GM12873 (cell line): ENCODE measurements at regions not wholly inside any gene's neighbourhood (a gene's known extent, or its start where the extent isn't known, plus 50 kb on each side); places are given as distances from the start of the nearest gene placed in this dataset.

ENCODE experiments used
- CTCF ChIP-seq: IDR thresholded peaks from 2 replicates; pipeline ENCODE4 v1.5.1; 2012; ENCODE audit warnings: low read depth, mild to moderate bottlenecking, moderate library complexity, low read length, control low read depth; ENCODE audit not compliant: insufficient read depth; ENCODE audit errors: missing control alignments

- no peak for TF ChIP-seq CTCF
Observed at GRCh38 chr6:112863753-112864152, 516.6 kb downstream of the RFPL4B start.

- no peak for TF ChIP-seq CTCF
Observed at GRCh38 chr6:112865131-112865530, 518.0 kb downstream of the RFPL4B start.

- no peak for TF ChIP-seq CTCF
Observed at GRCh38 chr6:112874881-112875280, 527.8 kb downstream of the RFPL4B start.

GRCh38 chr6:112877134-112878100, 530.3 kb downstream of the RFPL4B start:
- no peak for TF ChIP-seq CTCF

- TF ChIP-seq CTCF: no peak
Observed at GRCh38 chr6:112879920-112880413, 532.8 kb downstream of the RFPL4B start.

- TF ChIP-seq CTCF: no peak
Observed at GRCh38 chr6:112881027-112881426, 533.9 kb downstream of the RFPL4B start.

- TF ChIP-seq CTCF: no peak
Observed at GRCh38 chr6:112881828-112882780, 535.0 kb downstream of the RFPL4B start.
